H9 (cell line): ENCODE measurements at regions not wholly inside any gene's neighbourhood (a gene's known extent, or its start where the extent isn't known, plus 50 kb on each side); places are given as distances from the start of the nearest gene placed in this dataset.

Experiments used
- DNase-seq: peaks from one replicate; pipeline ENCODE4 v3.0.0-alpha.2; 2017
- H2AFZ ChIP-seq: one replicate; pipeline ENCODE4 v1.6.1; 2013; ENCODE audit warnings: mild to moderate bottlenecking, low read length, control low read depth, moderate library complexity
- H2AK5ac ChIP-seq: 2 replicates; pipeline ENCODE4 v1.6.1; 2013; ENCODE audit warnings: low read length, control low read depth, mixed read lengths; ENCODE audit not compliant: insufficient read length
- H2BK120ac ChIP-seq: one replicate; pipeline ENCODE4 v1.6.1; 2013; ENCODE audit warnings: low read depth, mild to moderate bottlenecking, low read length, control low read depth, inconsistent platforms; ENCODE audit not compliant: poor library complexity, severe bottlenecking
- H2BK12ac ChIP-seq: 2 replicates; pipeline ENCODE4 v1.6.1; 2013; ENCODE audit warnings: low read length, control low read depth, mixed read lengths, low read depth; ENCODE audit not compliant: insufficient read length
- H2BK15ac ChIP-seq: 2 replicates; pipeline ENCODE4 v1.6.1; 2013; ENCODE audit warnings: low read depth, low read length, control low read depth
- H2BK20ac ChIP-seq: one replicate; pipeline ENCODE4 v1.6.1; 2013; ENCODE audit warnings: low read depth, mild to moderate bottlenecking, low read length, control low read depth, inconsistent platforms; ENCODE audit not compliant: poor library complexity, severe bottlenecking
- H2BK5ac ChIP-seq: 2 replicates; pipeline ENCODE4 v1.6.1; 2013; ENCODE audit warnings: low read length, control low read depth, mixed read lengths; ENCODE audit not compliant: insufficient read length
- H3K14ac ChIP-seq: 2 replicates; pipeline ENCODE4 v1.6.1; 2013; ENCODE audit warnings: low read length, control low read depth; ENCODE audit not compliant: insufficient read depth
- H3K18ac ChIP-seq: 2 replicates; pipeline ENCODE4 v1.6.1; 2013; ENCODE audit warnings: low read depth, mild to moderate bottlenecking, mixed read lengths, low read length, control low read depth; ENCODE audit not compliant: insufficient read length
- H3K23ac ChIP-seq: 2 replicates; pipeline ENCODE4 v1.6.1; 2013; ENCODE audit warnings: low read length, control low read depth, mixed read lengths, low read depth; ENCODE audit not compliant: insufficient read length
- H3K23me2 ChIP-seq: 2 replicates; pipeline ENCODE4 v1.6.1; 2013; ENCODE audit warnings: low read depth, mild to moderate bottlenecking, mixed read lengths, low read length, control low read depth; ENCODE audit not compliant: insufficient read length, poor library complexity, severe bottlenecking
- H3K27ac ChIP-seq: 2 replicates; pipeline ENCODE4 v1.5.1; 2013; ENCODE audit warnings: low read length, control low read depth, mixed read lengths, low read depth; ENCODE audit not compliant: insufficient read length
- H3K27me3 ChIP-seq: 2 replicates; pipeline ENCODE4 v1.6.1; 2013; ENCODE audit warnings: low read length, control low read depth, inconsistent platforms; ENCODE audit not compliant: insufficient read depth
- H3K4ac ChIP-seq: 2 replicates; pipeline ENCODE4 v1.6.1; 2013; ENCODE audit warnings: low read depth, mild to moderate bottlenecking, control low read depth, inconsistent platforms, low read length, moderate library complexity
- H3K4me1 ChIP-seq: 2 replicates; pipeline ENCODE4 v1.6.1; 2013; ENCODE audit warnings: low read length, control low read depth, inconsistent platforms; ENCODE audit not compliant: insufficient read depth
- H3K4me2 ChIP-seq: 2 replicates; pipeline ENCODE4 v1.6.1; 2013; ENCODE audit warnings: low read length, control low read depth, mixed read lengths; ENCODE audit not compliant: insufficient read length, insufficient read depth
- H3K56ac ChIP-seq: 2 replicates; pipeline ENCODE4 v1.6.1; 2013; ENCODE audit warnings: low read depth, mild to moderate bottlenecking, mixed read lengths, low read length, control low read depth; ENCODE audit not compliant: insufficient read length
- H3K79me1 ChIP-seq: 2 replicates; pipeline ENCODE4 v1.6.1; 2013; ENCODE audit warnings: low read depth, mild to moderate bottlenecking, moderate library complexity, low read length, control low read depth, inconsistent platforms; ENCODE audit not compliant: insufficient read depth, poor library complexity, severe bottlenecking
- H3K79me2 ChIP-seq: 2 replicates; pipeline ENCODE4 v1.6.1; 2013; ENCODE audit warnings: low read length, control low read depth, inconsistent platforms; ENCODE audit not compliant: insufficient read depth
- H3K9ac ChIP-seq: 2 replicates; pipeline ENCODE4 v1.6.1; 2013; ENCODE audit warnings: low read length, control low read depth, mixed read lengths; ENCODE audit not compliant: insufficient read length; ENCODE audit errors: extremely low read depth
- H3K9me3 ChIP-seq: one replicate; pipeline ENCODE4 v1.6.1; 2013; ENCODE audit warnings: low read depth, low read length, inconsistent platforms; ENCODE audit not compliant: control insufficient read depth
- H3T11ph ChIP-seq: one replicate; pipeline ENCODE4 v1.6.1; 2013; ENCODE audit warnings: mild to moderate bottlenecking, low read length, control low read depth, inconsistent platforms
- H4K20me1 ChIP-seq: one replicate; pipeline ENCODE4 v1.6.1; 2013; ENCODE audit not compliant: control insufficient read depth, insufficient read length, insufficient read depth
- H4K5ac ChIP-seq: 2 replicates; pipeline ENCODE4 v1.6.1; 2013; ENCODE audit warnings: low read depth, mild to moderate bottlenecking, mixed read lengths, low read length, control low read depth; ENCODE audit not compliant: insufficient read length
- H4K8ac ChIP-seq: replicated peaks from 2 replicates; pipeline ENCODE4 v1.6.1; 2013; ENCODE audit warnings: low read length, control low read depth, mixed read lengths, low read depth; ENCODE audit not compliant: insufficient read length
- H4K91ac ChIP-seq: 2 replicates; pipeline ENCODE4 v1.6.1; 2013; ENCODE audit warnings: low read depth, mild to moderate bottlenecking, moderate library complexity, mixed read lengths, low read length, control low read depth; ENCODE audit not compliant: insufficient read length
- H3K27ac Mint-ChIP-seq, 3 experiments: 2 replicates in 2 of 3; 3 replicates in 1 of 3; pipeline ENCODE4 v1.8.0; 2020 to 2021; ENCODE audit warnings: mixed read lengths in 3 of 3, mild to moderate bottlenecking in 1 of 3, moderate library complexity in 1 of 3
- H3K27me3 Mint-ChIP-seq: 2 replicates; pipeline ENCODE4 v1.8.0; 2021; ENCODE audit warnings: low read depth, mild to moderate bottlenecking, moderate library complexity, mixed read lengths
- H3K36me3 Mint-ChIP-seq, 3 experiments: 2 replicates in 2 of 3; 3 replicates in 1 of 3; pipeline ENCODE4 v1.8.0; 2020 to 2021; ENCODE audit warnings: low read depth in 3 of 3, mixed read lengths in 3 of 3; ENCODE audit not compliant: insufficient read depth in 1 of 3
- H3K4me1 Mint-ChIP-seq, 2 experiments: 2 replicates each; pipeline ENCODE4 v1.8.0; 2020; ENCODE audit warnings: mixed read lengths in 2 of 2
- H3K4me3 Mint-ChIP-seq, 2 experiments: 2 replicates in 1 of 2; 3 replicates in 1 of 2; pipeline ENCODE4 v1.8.0; 2020 to 2021; ENCODE audit warnings: mild to moderate bottlenecking in 2 of 2, mixed read lengths in 2 of 2, moderate library complexity in 1 of 2
- H3K9me3 Mint-ChIP-seq, 2 experiments: 2 replicates in 1 of 2; 3 replicates in 1 of 2; pipeline ENCODE4 v1.8.0; 2020; ENCODE audit warnings: mild to moderate bottlenecking in 2 of 2, mixed read lengths in 2 of 2, moderate library complexity in 1 of 2
- WGBS: extraction: QIAGEN DNeasy Blood & Tissue Kit; methylation state at CpG from one replicate; pipeline ENCODE4 v1.1.7; 2013; ENCODE audit warnings: missing lambda C conversion rate, low lambda C conversion rate, mixed read lengths; ENCODE audit not compliant: insufficient read length; ENCODE audit errors: extremely low coverage; 5-methylcytosine and 5-hydroxymethylcytosine counted together
- TF ChIP-seq, protein P1 (sequence below): fragments of 200-600 bp; sonication (generic); conservative IDR thresholded peaks from 3 replicates; pipeline ENCODE4 v1.8.0; 2021; ENCODE audit warnings: antibody characterized with exemption, mild to moderate bottlenecking

DNA sequence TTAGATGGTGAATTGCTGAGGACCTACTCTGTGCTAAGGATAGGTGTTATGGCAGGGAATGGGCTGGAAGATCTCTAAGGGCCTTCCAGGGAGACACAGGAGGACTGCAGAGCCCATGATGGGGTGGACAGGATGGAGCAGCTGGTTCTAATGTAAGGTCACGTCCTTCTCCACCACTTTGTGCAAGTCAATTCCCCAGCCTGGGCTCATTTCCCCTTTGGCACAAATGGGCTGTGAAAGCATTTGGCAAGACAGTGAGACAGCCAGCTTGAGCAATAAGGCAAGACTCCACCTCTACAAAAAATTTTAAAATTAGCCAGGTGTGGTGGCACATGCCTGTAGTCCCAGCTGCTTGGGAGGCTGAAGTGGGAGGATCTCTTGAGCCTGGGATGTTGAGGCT, 81.4 kb upstream of the THY1 start:
- Histone ChIP-seq H2BK120ac (no peak overlapping the region), H3K18ac (no peak overlapping the region), H4K8ac (no peak overlapping the region), H3K27me3 (no peaks in the 10 kb centered on the region), H3K4me1 (peaks cover 6% of the 10 kb centered on the region; the same call in 1 of the 2 replicates), H3K4ac (no peak overlapping the region), H2AFZ (no peak overlapping the region), H2BK5ac (no peak overlapping the region), H4K5ac (no peak overlapping the region), H4K20me1 (no peaks in the 10 kb centered on the region), H3K79me1 (no peaks in the 10 kb centered on the region), H3K14ac (no peak overlapping the region), H3K9ac (no peak overlapping the region), H3T11ph (no peak overlapping the region), H2BK20ac (no peak overlapping the region), H3K4me2 (no peak overlapping the region), H2BK12ac (no peak overlapping the region), H3K23ac (no peak overlapping the region), H2AK5ac (no peak overlapping the region), H4K91ac (no peak overlapping the region), H3K9me3 (no peaks in the 10 kb centered on the region), H3K79me2 (no peaks in the 10 kb centered on the region), H2BK15ac (no peak overlapping the region), H3K23me2 (no peaks in the 10 kb centered on the region), H3K56ac (no peak overlapping the region), H3K27ac (no peak overlapping the region)
- TF ChIP-seq, protein P1, sequence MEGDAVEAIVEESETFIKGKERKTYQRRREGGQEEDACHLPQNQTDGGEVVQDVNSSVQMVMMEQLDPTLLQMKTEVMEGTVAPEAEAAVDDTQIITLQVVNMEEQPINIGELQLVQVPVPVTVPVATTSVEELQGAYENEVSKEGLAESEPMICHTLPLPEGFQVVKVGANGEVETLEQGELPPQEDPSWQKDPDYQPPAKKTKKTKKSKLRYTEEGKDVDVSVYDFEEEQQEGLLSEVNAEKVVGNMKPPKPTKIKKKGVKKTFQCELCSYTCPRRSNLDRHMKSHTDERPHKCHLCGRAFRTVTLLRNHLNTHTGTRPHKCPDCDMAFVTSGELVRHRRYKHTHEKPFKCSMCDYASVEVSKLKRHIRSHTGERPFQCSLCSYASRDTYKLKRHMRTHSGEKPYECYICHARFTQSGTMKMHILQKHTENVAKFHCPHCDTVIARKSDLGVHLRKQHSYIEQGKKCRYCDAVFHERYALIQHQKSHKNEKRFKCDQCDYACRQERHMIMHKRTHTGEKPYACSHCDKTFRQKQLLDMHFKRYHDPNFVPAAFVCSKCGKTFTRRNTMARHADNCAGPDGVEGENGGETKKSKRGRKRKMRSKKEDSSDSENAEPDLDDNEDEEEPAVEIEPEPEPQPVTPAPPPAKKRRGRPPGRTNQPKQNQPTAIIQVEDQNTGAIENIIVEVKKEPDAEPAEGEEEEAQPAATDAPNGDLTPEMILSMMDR = no peak
- peaks cover 6 to 11% of the 10 kb centered on the region in 2 experiments for H3K9me3 Mint-ChIP-seq
- peaks cover 4% of the 10 kb centered on the region for H3K27me3 Mint-ChIP-seq
- no peak overlapping the region for H3K4me3 Mint-ChIP-seq
- no CpG with 5 or more reads among the region's 1 CpG for WGBS
- no peak overlapping the region for H3K27ac Mint-ChIP-seq
- DNase-seq = no peak
- peaks cover 23 to 35% of the 10 kb centered on the region in 2 experiments for H3K4me1 Mint-ChIP-seq
- peaks cover 0 to 11% (median 6%) of the 10 kb centered on the region in 3 experiments; a peak in 4 of 7 replicates for H3K36me3 Mint-ChIP-seq
